ENCODE measurements at regions not wholly inside any gene's neighbourhood (a gene's known extent, or its start where the extent isn't known, plus 50 kb on each side); places are given as distances from the start of the nearest gene placed in this dataset.

DNA sequence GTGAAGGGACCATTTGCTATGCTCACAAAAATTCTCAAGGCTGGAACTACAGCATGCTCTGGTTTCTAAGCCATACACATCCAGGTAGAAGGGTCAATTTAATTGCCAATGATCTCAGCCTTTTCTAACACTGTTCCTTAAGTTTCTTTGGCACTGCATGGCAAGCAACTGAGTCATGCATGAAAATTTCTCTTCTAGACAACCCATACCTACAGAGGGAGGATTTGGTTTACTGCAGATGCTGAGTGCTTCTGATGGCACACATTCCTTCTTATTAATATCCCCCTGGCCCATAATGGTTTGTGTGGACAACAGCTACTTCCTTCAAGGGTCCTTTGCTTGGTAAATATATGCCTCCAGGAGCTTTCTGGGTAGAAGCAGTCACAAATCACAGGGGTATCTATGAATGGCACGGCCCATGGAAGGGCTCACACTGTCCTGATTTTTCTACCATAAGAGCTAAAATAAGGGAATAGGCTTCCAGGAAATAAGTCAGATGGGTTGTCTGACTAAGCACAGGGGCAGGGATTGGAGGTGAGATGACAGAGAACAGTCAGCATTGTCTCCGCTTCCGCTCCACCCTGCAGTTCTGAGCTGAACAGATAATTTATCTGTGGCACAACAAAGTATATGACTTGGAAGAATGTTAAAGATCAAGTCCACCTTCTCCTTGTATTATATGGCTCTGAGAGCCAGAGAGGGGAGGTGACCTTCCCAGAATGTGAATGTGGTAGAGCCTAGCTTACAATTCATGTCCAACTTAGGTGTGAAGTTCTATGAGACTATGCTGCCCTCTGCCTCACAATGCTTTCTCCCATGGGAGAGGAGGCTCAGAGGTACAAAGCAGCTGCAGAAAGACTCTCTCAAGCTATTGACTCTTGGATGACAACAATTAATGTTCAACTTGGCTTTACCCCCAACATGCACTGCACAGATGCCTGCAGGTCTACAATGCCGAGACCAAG is 199.2 kb upstream of the TNP1 start:
- H3K36me3 ChIP-seq (ENCODE audit: control insufficient read depth in 1 of 2, insufficient read depth in 2 of 2, low read length in 2 of 2) = no peaks in the 10 kb centered on the region
- H3K27ac ChIP-seq (ENCODE audit: low read depth, low read length) = no peak overlapping the region
- H3K23ac ChIP-seq (ENCODE audit: low read length) = no peak overlapping the region
- H3K4me3 ChIP-seq (ENCODE audit: low read depth, low read length) = no peak overlapping the region
- H3K9me3 ChIP-seq (ENCODE audit: insufficient read depth, low read depth, low read length) = no peaks in the 10 kb centered on the region
- H3K9ac ChIP-seq (ENCODE audit: low read length) = no peak overlapping the region
- no peak overlapping the region for H2AK5ac ChIP-seq (ENCODE audit: low read length)
- H3K4me1 ChIP-seq (ENCODE audit: control insufficient read depth in 1 of 2, insufficient read depth in 2 of 2, low read length in 2 of 2) = no peaks in the 10 kb centered on the region
- H4K8ac ChIP-seq (ENCODE audit: low read depth, low read length) = no peak overlapping the region
- H4K12ac ChIP-seq (ENCODE audit: low read depth, low read length) = no peak overlapping the region
- no peak overlapping the region for H2BK120ac ChIP-seq (ENCODE audit: insufficient read depth, low read length, poor library complexity)
- H3K4me2 ChIP-seq (ENCODE audit: low read length) = no peak overlapping the region
- H3K4ac ChIP-seq (ENCODE audit: low read depth, low read length) = no peak overlapping the region
- no peak overlapping the region for H2BK12ac ChIP-seq (ENCODE audit: low read length)
- WGBS (ENCODE audit: extremely low coverage, insufficient coverage, insufficient read length) = no CpG with 5 or more reads among the region's 4 CpGs
- H3K79me2 ChIP-seq (ENCODE audit: control insufficient read depth, insufficient read depth, low read length, poor library complexity) = no peaks in the 10 kb centered on the region
- no peak overlapping the region for H3K14ac ChIP-seq (ENCODE audit: low read length)
- H3K27me3 ChIP-seq (ENCODE audit: insufficient read depth, low read length) = no peaks in the 10 kb centered on the region
- H2AFZ ChIP-seq (ENCODE audit: insufficient read depth, low read length, poor library complexity) = no peak overlapping the region
- no peak for DNase-seq
- no peak overlapping the region for H3K18ac ChIP-seq (ENCODE audit: low read length)
- no peak overlapping the region for H2BK5ac ChIP-seq (ENCODE audit: low read depth, low read length, poor library complexity)
- no peak overlapping the region for H4K91ac ChIP-seq (ENCODE audit: low read depth, low read length)
- H3K79me1 ChIP-seq (ENCODE audit: low read length) = no peaks in the 10 kb centered on the region

DNA sequence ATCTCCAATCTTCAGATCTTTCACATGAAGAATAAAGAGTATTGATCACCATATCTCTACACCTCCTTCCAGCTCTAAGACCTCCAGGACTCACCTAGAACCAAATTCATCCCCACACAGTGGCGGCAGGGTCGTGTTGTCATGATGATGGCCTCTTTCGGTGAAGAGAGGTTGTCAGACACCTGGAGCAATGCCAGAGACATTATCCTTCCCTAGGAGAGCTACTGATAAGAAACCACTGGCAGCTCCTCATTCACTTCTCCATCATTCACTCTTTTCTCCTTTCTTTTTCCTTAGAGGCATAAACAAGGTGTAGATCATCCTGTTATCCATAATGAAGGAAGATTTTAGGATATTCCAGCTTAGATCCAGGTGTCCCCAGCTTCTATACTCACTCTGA is 197.9 kb upstream of the TNP1 start:
- Histone ChIP-seq H3K14ac (ENCODE audit: low read length) (no peak overlapping the region), H4K91ac (ENCODE audit: low read depth, low read length) (no peak overlapping the region), H3K27ac (ENCODE audit: low read depth, low read length) (no peak overlapping the region), H3K4me1 (ENCODE audit: control insufficient read depth in 1 of 2, insufficient read depth in 2 of 2, low read length in 2 of 2) (no peaks in the 10 kb centered on the region), H3K4me3 (ENCODE audit: low read depth, low read length) (no peak overlapping the region), H3K4ac (ENCODE audit: low read depth, low read length) (no peak overlapping the region), H4K8ac (ENCODE audit: low read depth, low read length) (no peak overlapping the region), H3K23ac (ENCODE audit: low read length) (no peak overlapping the region), H2BK12ac (ENCODE audit: low read length) (no peak overlapping the region), H3K79me1 (ENCODE audit: low read length) (no peaks in the 10 kb centered on the region), H3K79me2 (ENCODE audit: control insufficient read depth, insufficient read depth, low read length, poor library complexity) (no peaks in the 10 kb centered on the region), H3K36me3 (ENCODE audit: control insufficient read depth in 1 of 2, insufficient read depth in 2 of 2, low read length in 2 of 2) (no peaks in the 10 kb centered on the region), H2BK5ac (ENCODE audit: low read depth, low read length, poor library complexity) (no peak overlapping the region), H3K18ac (ENCODE audit: low read length) (no peak overlapping the region), H3K27me3 (ENCODE audit: insufficient read depth, low read length) (no peaks in the 10 kb centered on the region), H3K4me2 (ENCODE audit: low read length) (no peak overlapping the region), H3K9ac (ENCODE audit: low read length) (no peak overlapping the region), H4K12ac (ENCODE audit: low read depth, low read length) (no peak overlapping the region), H2AK5ac (ENCODE audit: low read length) (no peak overlapping the region), H3K9me3 (ENCODE audit: insufficient read depth, low read depth, low read length) (no peaks in the 10 kb centered on the region), H2AFZ (ENCODE audit: insufficient read depth, low read length, poor library complexity) (no peak overlapping the region), H2BK120ac (ENCODE audit: insufficient read depth, low read length, poor library complexity) (no peak overlapping the region)
- DNase-seq = no peak
- WGBS (ENCODE audit: extremely low coverage, insufficient coverage, insufficient read length) = no CpG with 5 or more reads among the region's 3 CpGs

DNA sequence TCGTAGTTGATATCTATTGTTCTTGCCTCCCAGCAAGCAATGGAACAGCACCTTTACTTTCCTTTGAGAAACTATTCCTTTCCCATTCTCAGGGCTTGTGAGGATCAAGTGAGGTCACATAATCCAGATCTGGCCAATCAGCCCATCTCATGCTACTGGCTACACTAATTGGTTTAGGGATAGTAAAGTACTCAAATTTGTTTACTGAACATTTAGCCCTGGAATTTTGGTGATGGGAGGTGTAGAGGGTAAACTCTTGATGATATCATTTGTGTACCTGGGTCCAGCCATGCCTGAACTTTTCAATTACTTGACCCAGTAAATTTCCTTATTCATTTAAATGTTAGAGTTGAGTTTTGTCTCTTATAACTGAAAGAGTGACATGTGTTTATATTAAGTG is 195.8 kb upstream of the TNP1 start:
- WGBS (ENCODE audit: extremely low coverage, insufficient coverage, insufficient read length) = no CpG with 5 or more reads among the region's 1 CpG
- Histone ChIP-seq H3K27me3 (ENCODE audit: insufficient read depth, low read length) (no peaks in the 10 kb centered on the region), H4K12ac (ENCODE audit: low read depth, low read length) (no peak overlapping the region), H3K9me3 (ENCODE audit: insufficient read depth, low read depth, low read length) (no peaks in the 10 kb centered on the region), H3K4me2 (ENCODE audit: low read length) (no peak overlapping the region), H3K79me2 (ENCODE audit: control insufficient read depth, insufficient read depth, low read length, poor library complexity) (no peaks in the 10 kb centered on the region), H3K27ac (ENCODE audit: low read depth, low read length) (no peak overlapping the region), H3K14ac (ENCODE audit: low read length) (no peak overlapping the region), H4K91ac (ENCODE audit: low read depth, low read length) (no peak overlapping the region), H2AFZ (ENCODE audit: insufficient read depth, low read length, poor library complexity) (no peak overlapping the region), H3K18ac (ENCODE audit: low read length) (no peak overlapping the region), H3K4me3 (ENCODE audit: low read depth, low read length) (no peak overlapping the region), H2BK12ac (ENCODE audit: low read length) (no peak overlapping the region), H4K8ac (ENCODE audit: low read depth, low read length) (no peak overlapping the region), H3K79me1 (ENCODE audit: low read length) (no peaks in the 10 kb centered on the region), H2AK5ac (ENCODE audit: low read length) (no peak overlapping the region), H3K9ac (ENCODE audit: low read length) (no peak overlapping the region), H2BK5ac (ENCODE audit: low read depth, low read length, poor library complexity) (no peak overlapping the region), H3K4me1 (ENCODE audit: control insufficient read depth in 1 of 2, insufficient read depth in 2 of 2, low read length in 2 of 2) (no peaks in the 10 kb centered on the region), H3K36me3 (ENCODE audit: control insufficient read depth in 1 of 2, insufficient read depth in 2 of 2, low read length in 2 of 2) (no peaks in the 10 kb centered on the region), H3K23ac (ENCODE audit: low read length) (no peak overlapping the region), H3K4ac (ENCODE audit: low read depth, low read length) (no peak overlapping the region), H2BK120ac (ENCODE audit: insufficient read depth, low read length, poor library complexity) (no peak overlapping the region)
- DNase-seq = no peak

DNA sequence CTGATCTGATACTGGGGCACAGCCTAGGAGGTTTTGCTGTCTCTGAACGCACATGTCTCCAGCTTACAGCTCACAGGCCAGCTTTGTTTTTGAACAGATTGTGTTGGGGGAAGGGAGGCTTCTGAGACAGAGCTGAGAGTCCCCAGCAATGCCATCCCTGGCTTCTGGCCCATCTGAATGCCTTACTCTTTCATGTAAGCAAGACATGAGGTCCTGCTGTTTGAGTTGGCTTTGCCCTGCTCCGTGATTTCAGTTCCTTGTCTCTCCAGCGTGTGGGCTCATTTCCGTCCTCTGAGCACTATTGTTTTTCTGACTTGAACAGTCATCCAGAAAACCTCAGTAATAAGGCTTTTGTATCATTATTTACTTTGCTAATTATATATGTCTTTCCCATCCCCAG is 194.9 kb upstream of the TNP1 start:
- no peak overlapping the region for H3K4me3 ChIP-seq (ENCODE audit: low read depth, low read length)

More for the DNA sequence above, 194.9 kb upstream of the TNP1 start:
- Histone ChIP-seq H3K23ac (ENCODE audit: low read length) (no peak overlapping the region), H3K79me1 (ENCODE audit: low read length) (no peaks in the 10 kb centered on the region), H3K36me3 (ENCODE audit: control insufficient read depth in 1 of 2, insufficient read depth in 2 of 2, low read length in 2 of 2) (no peaks in the 10 kb centered on the region), H3K27me3 (ENCODE audit: insufficient read depth, low read length) (no peaks in the 10 kb centered on the region), H3K4me2 (ENCODE audit: low read length) (no peak overlapping the region), H3K4me1 (ENCODE audit: control insufficient read depth in 1 of 2, insufficient read depth in 2 of 2, low read length in 2 of 2) (no peaks in the 10 kb centered on the region), H4K8ac (ENCODE audit: low read depth, low read length) (no peak overlapping the region), H2BK12ac (ENCODE audit: low read length) (no peak overlapping the region), H2BK120ac (ENCODE audit: insufficient read depth, low read length, poor library complexity) (no peak overlapping the region), H2BK5ac (ENCODE audit: low read depth, low read length, poor library complexity) (no peak overlapping the region), H3K18ac (ENCODE audit: low read length) (no peak overlapping the region), H3K79me2 (ENCODE audit: control insufficient read depth, insufficient read depth, low read length, poor library complexity) (no peaks in the 10 kb centered on the region), H3K14ac (ENCODE audit: low read length) (no peak overlapping the region), H4K12ac (ENCODE audit: low read depth, low read length) (no peak overlapping the region), H3K27ac (ENCODE audit: low read depth, low read length) (no peak overlapping the region), H3K9ac (ENCODE audit: low read length) (no peak overlapping the region), H3K4ac (ENCODE audit: low read depth, low read length) (no peak overlapping the region), H2AFZ (ENCODE audit: insufficient read depth, low read length, poor library complexity) (no peak overlapping the region), H2AK5ac (ENCODE audit: low read length) (no peak overlapping the region), H3K9me3 (ENCODE audit: insufficient read depth, low read depth, low read length) (no peaks in the 10 kb centered on the region), H4K91ac (ENCODE audit: low read depth, low read length) (no peak overlapping the region)
- WGBS (ENCODE audit: extremely low coverage, insufficient coverage, insufficient read length) = no CpG with 5 or more reads among the region's 4 CpGs
- no peak for DNase-seq
